Astrocyte (in vitro differentiated cells and primary cell): ENCODE measurements at regions not wholly inside any gene's neighbourhood (a gene's known extent, or its start where the extent isn't known, plus 50 kb on each side); places are given as distances from the start of the nearest gene placed in this dataset.

ENCODE experiments used
- DNase-seq: peaks from one replicate; pipeline ENCODE4 v3.0.0-alpha.2; 2010; ENCODE audit warnings: low read depth
- FAIRE-seq: peaks from 2 replicates; lab custom pipeline; 2011; peaks lifted over from hg19 to GRCh38; lab: Jason Lieb, UNC
- H2AFZ ChIP-seq: 2 replicates; pipeline ENCODE4 v1.6.0; 2012; ENCODE audit warnings: low read depth, low read length, inconsistent platforms
- H3K27ac ChIP-seq: 2 replicates; pipeline ENCODE4 v1.5.1; 2011; ENCODE audit warnings: low read depth, low read length, inconsistent platforms
- H3K27me3 ChIP-seq: 2 replicates; pipeline ENCODE4 v1.6.0; 2011; ENCODE audit warnings: low read length, inconsistent platforms; ENCODE audit not compliant: insufficient read depth
- H3K36me3 ChIP-seq: 2 replicates; pipeline ENCODE4 v1.5.1; 2011; ENCODE audit warnings: low read length, inconsistent platforms; ENCODE audit not compliant: insufficient read depth
- H3K4me1 ChIP-seq: 2 replicates; pipeline ENCODE4 v1.5.1; 2011; ENCODE audit warnings: low read length, inconsistent platforms; ENCODE audit not compliant: insufficient read depth
- H3K4me2 ChIP-seq: 2 replicates; pipeline ENCODE4 v1.6.0; 2012; ENCODE audit warnings: low read length, inconsistent platforms
- H3K4me3 ChIP-seq: 2 replicates; pipeline ENCODE4 v1.5.1; 2011; ENCODE audit warnings: low read depth, mild to moderate bottlenecking, low read length, inconsistent platforms; ENCODE audit not compliant: insufficient read depth
- H3K79me2 ChIP-seq: 2 replicates; pipeline ENCODE4 v1.6.0; 2012; ENCODE audit warnings: mild to moderate bottlenecking, low read length, inconsistent platforms; ENCODE audit not compliant: insufficient read depth
- H3K9ac ChIP-seq: 2 replicates; pipeline ENCODE4 v1.6.0; 2012; ENCODE audit warnings: mild to moderate bottlenecking, low read length, inconsistent platforms
- H3K9me3 ChIP-seq: 2 replicates; pipeline ENCODE4 v1.5.1; 2012; ENCODE audit warnings: low read depth, mild to moderate bottlenecking, low read length, inconsistent platforms; ENCODE audit not compliant: insufficient read depth
- H4K20me1 ChIP-seq: 2 replicates; pipeline ENCODE4 v1.6.0; 2012; ENCODE audit warnings: low read length, inconsistent platforms; ENCODE audit not compliant: insufficient read depth
- H3K27ac Mint-ChIP-seq: one replicate; pipeline ENCODE4 v1.8.0; 2021; ENCODE audit warnings: mild to moderate bottlenecking, mixed read lengths; ENCODE audit not compliant: unreplicated experiment
- H3K27me3 Mint-ChIP-seq: one replicate; pipeline ENCODE4 v1.8.0; 2021; ENCODE audit warnings: low read depth, mixed read lengths; ENCODE audit not compliant: unreplicated experiment
- H3K36me3 Mint-ChIP-seq: one replicate; pipeline ENCODE4 v1.8.0; 2021; ENCODE audit warnings: low read depth, mixed read lengths; ENCODE audit not compliant: unreplicated experiment
- H3K4me1 Mint-ChIP-seq: one replicate; pipeline ENCODE4 v1.8.0; 2021; ENCODE audit warnings: low read depth, mixed read lengths; ENCODE audit not compliant: unreplicated experiment
- H3K4me3 Mint-ChIP-seq: one replicate; pipeline ENCODE4 v1.8.0; 2021; ENCODE audit warnings: mild to moderate bottlenecking, moderate library complexity, mixed read lengths; ENCODE audit not compliant: unreplicated experiment
- H3K9me3 Mint-ChIP-seq: one replicate; pipeline ENCODE4 v1.8.0; 2021; ENCODE audit warnings: mild to moderate bottlenecking, mixed read lengths; ENCODE audit not compliant: unreplicated experiment
- CTCF ChIP-seq: IDR thresholded peaks from 2 replicates; pipeline ENCODE4 v1.5.1; 2011; ENCODE audit warnings: low read depth, mild to moderate bottlenecking, inconsistent platforms, low read length, moderate library complexity; ENCODE audit not compliant: insufficient read depth
- EZH2 ChIP-seq: IDR thresholded peaks from 2 replicates; pipeline ENCODE4 v1.6.1; 2012; ENCODE audit warnings: mild to moderate bottlenecking, low read length, inconsistent platforms; ENCODE audit not compliant: insufficient read depth

GRCh38 chr4:176858839-176859238, 66.1 kb upstream of the VEGFC start:
- Histone ChIP-seq H3K4me1 (no peaks in the 10 kb centered on the region), H2AFZ (no peak overlapping the region)

DNA sequence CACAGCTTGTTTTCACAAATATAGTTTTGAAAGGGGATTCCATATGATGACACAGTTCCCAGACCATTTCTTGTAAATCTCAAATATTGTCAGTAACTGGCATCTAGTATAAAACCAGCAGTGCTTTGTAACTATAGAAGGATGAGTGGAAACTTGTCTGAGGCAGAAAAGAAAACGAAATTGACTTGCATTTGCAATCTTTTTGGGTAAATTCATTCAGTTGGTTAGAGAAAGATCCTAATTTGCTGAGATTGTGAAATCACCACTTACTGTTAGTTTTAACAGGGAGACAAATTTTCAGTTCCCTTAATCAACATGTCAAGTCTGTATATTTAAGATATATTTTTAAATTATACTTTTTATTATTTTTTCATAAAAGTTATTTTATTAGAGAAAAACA, 71.5 kb upstream of the VEGFC start:
- no peaks in the 10 kb centered on the region for H4K20me1 ChIP-seq
- Mint-ChIP-seq H3K27ac (no peak overlapping the region), H3K4me1 (no peaks in the 10 kb centered on the region), H3K36me3 (no peaks in the 10 kb centered on the region), H3K4me3 (no peak overlapping the region), H3K27me3 (no peaks in the 10 kb centered on the region), H3K9me3 (no peaks in the 10 kb centered on the region)
- H3K4me3 ChIP-seq: no peak overlapping the region
- DNase-seq (no peak), FAIRE-seq (no peak)
- H3K9me3 ChIP-seq: no peaks in the 10 kb centered on the region
- no peaks in the 10 kb centered on the region for H3K27me3 ChIP-seq
- no peak overlapping the region for H3K27ac ChIP-seq
- no peak overlapping the region for H3K4me2 ChIP-seq
- H3K9ac ChIP-seq: no peak overlapping the region
- TF ChIP-seq EZH2: no peak
- TF ChIP-seq CTCF: no peak
- no peaks in the 10 kb centered on the region for H3K79me2 ChIP-seq
- no peaks in the 10 kb centered on the region for H3K4me1 ChIP-seq
- no peak overlapping the region for H2AFZ ChIP-seq
- H3K36me3 ChIP-seq: no peaks in the 10 kb centered on the region

More at GRCh38 chr4:176858839-176859238, 66.1 kb upstream of the VEGFC start:
- no peak for FAIRE-seq
- H3K9me3 Mint-ChIP-seq: no peaks in the 10 kb centered on the region
- H3K4me1 Mint-ChIP-seq: no peaks in the 10 kb centered on the region
- H4K20me1 ChIP-seq: no peaks in the 10 kb centered on the region
- H3K4me2 ChIP-seq: no peak overlapping the region
- H3K27me3 ChIP-seq: no peaks in the 10 kb centered on the region
- H3K27me3 Mint-ChIP-seq: no peaks in the 10 kb centered on the region
- H3K36me3 Mint-ChIP-seq: no peaks in the 10 kb centered on the region
- H3K4me3 Mint-ChIP-seq: no peak overlapping the region
- H3K27ac ChIP-seq: no peak overlapping the region
- H3K27ac Mint-ChIP-seq: no peak overlapping the region
- no peaks in the 10 kb centered on the region for H3K79me2 ChIP-seq
- H3K4me3 ChIP-seq: no peak overlapping the region
- H3K9me3 ChIP-seq: no peaks in the 10 kb centered on the region
- DNase-seq: no peak
- H3K9ac ChIP-seq: no peak overlapping the region
- H3K36me3 ChIP-seq: no peaks in the 10 kb centered on the region
- TF ChIP-seq CTCF (no peak), EZH2 (no peak)

DNA sequence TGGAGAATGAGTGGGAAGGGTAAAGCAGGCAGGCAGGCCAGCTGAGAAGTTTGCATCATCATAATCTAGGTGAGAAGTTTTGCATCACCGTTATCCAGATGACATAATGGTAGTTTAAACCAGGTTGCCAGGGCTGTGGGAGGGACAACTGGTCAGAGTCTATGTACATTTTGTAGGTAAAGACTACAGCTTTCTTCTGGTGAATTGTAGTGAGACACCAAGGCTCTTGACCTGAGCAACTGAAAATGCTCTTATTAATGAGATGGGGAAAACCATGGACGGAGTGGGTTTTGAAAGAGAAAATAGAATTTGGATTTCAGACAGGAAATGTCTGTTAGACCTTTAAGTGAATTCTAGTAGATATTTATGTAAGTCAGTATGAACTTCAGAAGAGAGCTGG, 76.0 kb upstream of the VEGFC start:
- Histone ChIP-seq H3K9me3 (no peaks in the 10 kb centered on the region), H3K27ac (no peak overlapping the region), H3K79me2 (no peaks in the 10 kb centered on the region), H3K27me3 (no peaks in the 10 kb centered on the region), H3K4me1 (no peaks in the 10 kb centered on the region), H4K20me1 (no peaks in the 10 kb centered on the region), H2AFZ (no peak overlapping the region), H3K4me2 (no peak overlapping the region), H3K4me3 (no peak overlapping the region), H3K36me3 (no peaks in the 10 kb centered on the region), H3K9ac (no peak overlapping the region)
- no peaks in the 10 kb centered on the region for H3K36me3 Mint-ChIP-seq
- H3K4me3 Mint-ChIP-seq: no peak overlapping the region
- TF ChIP-seq CTCF (no peak), EZH2 (no peak)
- no peak for FAIRE-seq
- peaks cover 12% of the 10 kb centered on the region for H3K9me3 Mint-ChIP-seq
- no peaks in the 10 kb centered on the region for H3K27me3 Mint-ChIP-seq
- no peak overlapping the region for H3K27ac Mint-ChIP-seq
- H3K4me1 Mint-ChIP-seq: peaks cover 3% of the 10 kb centered on the region
- no peak for DNase-seq
